ENCODE measurements at regions not wholly inside any gene's neighbourhood (a gene's known extent, or its start where the extent isn't known, plus 50 kb on each side); places are given as distances from the start of the nearest gene placed in this dataset.

DNA sequence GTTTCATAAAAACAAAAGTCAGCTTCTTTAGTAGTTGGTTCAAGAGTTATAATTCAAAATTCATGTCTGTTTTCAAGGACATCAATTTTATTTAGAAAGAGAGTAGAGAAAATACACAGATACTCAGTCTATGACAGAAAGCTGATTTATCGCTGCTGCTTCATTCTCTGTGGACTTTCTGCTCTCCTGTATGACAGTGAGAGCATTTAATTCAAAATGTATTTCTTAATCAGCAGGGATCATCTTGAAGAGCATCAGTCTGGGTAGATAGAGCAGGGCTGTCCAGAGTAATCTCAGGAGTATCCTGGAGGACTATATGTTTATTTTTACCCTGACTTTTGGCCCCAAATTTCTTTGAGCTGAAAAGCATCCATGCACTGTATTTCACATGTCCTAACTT is 1676.7 kb downstream of the REEP3 start:
- intact Hi-C loops (cut with DNase I; ENCODE audit: low total_unique reads), result no loop called here
- H3K9me3 ChIP-seq, result no peaks in the 10 kb centered on the region
- peaks cover 0 to 2% (median 0%) of the 10 kb centered on the region in 4 donors for H3K4me1 ChIP-seq
- DNase-seq, result no peak
- no peak overlapping the region for H3K4me3 ChIP-seq
- no peaks in the 10 kb centered on the region for H3K36me3 ChIP-seq
- TF ChIP-seq, protein P1, sequence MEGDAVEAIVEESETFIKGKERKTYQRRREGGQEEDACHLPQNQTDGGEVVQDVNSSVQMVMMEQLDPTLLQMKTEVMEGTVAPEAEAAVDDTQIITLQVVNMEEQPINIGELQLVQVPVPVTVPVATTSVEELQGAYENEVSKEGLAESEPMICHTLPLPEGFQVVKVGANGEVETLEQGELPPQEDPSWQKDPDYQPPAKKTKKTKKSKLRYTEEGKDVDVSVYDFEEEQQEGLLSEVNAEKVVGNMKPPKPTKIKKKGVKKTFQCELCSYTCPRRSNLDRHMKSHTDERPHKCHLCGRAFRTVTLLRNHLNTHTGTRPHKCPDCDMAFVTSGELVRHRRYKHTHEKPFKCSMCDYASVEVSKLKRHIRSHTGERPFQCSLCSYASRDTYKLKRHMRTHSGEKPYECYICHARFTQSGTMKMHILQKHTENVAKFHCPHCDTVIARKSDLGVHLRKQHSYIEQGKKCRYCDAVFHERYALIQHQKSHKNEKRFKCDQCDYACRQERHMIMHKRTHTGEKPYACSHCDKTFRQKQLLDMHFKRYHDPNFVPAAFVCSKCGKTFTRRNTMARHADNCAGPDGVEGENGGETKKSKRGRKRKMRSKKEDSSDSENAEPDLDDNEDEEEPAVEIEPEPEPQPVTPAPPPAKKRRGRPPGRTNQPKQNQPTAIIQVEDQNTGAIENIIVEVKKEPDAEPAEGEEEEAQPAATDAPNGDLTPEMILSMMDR (IDR thresholded peaks at IDR 0.05), result no peak
- no peak overlapping the region for H3K27ac ChIP-seq
- H3K27me3 ChIP-seq, result no peaks in the 10 kb centered on the region

GRCh38 chr10:65201491-65201890 is 1680.3 kb downstream of the REEP3 start:
- Histone ChIP-seq H3K4me3 (no peak overlapping the region), H3K27ac (no peak overlapping the region), H3K27me3 (no peaks in the 10 kb centered on the region), H3K36me3 (no peaks in the 10 kb centered on the region), H3K4me1 (no peaks in the 10 kb centered on the region), H3K9me3 (no peaks in the 10 kb centered on the region)
- TF ChIP-seq, protein P1 (IDR thresholded peaks at IDR 0.05), result no peak
- no peak for DNase-seq
- intact Hi-C loops (cut with DNase I; ENCODE audit: low total_unique reads), result no loop called here

DNA sequence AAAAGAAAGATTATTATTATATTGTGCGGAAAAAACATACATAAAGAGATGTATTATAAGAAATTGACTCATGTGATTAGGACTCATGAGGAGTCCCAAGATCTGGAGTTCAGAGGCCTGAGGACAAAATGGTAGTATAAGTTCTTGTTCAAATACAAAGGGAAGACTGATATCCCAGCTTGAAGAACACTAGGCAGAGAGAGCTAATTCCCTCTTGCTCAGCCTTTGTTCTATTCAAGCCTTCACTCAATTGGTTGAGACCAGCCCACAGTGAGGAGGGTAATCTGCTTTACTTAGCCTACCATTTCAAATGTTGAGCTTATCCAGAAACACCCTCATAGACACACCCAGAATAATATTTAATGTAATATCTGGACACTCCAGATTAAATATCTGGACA is 1683.8 kb downstream of the REEP3 start:
- no peak for DNase-seq
- TF ChIP-seq, protein P1 (IDR thresholded peaks at IDR 0.05), result no peak
- Histone ChIP-seq H3K27me3 (no peaks in the 10 kb centered on the region), H3K27ac (no peak overlapping the region), H3K9me3 (no peaks in the 10 kb centered on the region), H3K36me3 (no peaks in the 10 kb centered on the region), H3K4me3 (no peak overlapping the region), H3K4me1 (no peaks in the 10 kb centered on the region)
- intact Hi-C loops (cut with DNase I; ENCODE audit: low total_unique reads), result no loop called here

- TF ChIP-seq, protein P1 (IDR thresholded peaks at IDR 0.05), result no peak
- no peaks in the 10 kb centered on the region for H3K27me3 ChIP-seq
- intact Hi-C loops (cut with DNase I; ENCODE audit: low total_unique reads), result no loop called here
- H3K4me3 ChIP-seq, result no peak overlapping the region
- no peak overlapping the region for H3K27ac ChIP-seq
- H3K4me1 ChIP-seq, result no peaks in the 10 kb centered on the region
- H3K9me3 ChIP-seq, result no peaks in the 10 kb centered on the region
- no peak for DNase-seq
- no peaks in the 10 kb centered on the region for H3K36me3 ChIP-seq
Measured at GRCh38 chr10:65213170-65213569, 1692.0 kb downstream of the REEP3 start.

DNA sequence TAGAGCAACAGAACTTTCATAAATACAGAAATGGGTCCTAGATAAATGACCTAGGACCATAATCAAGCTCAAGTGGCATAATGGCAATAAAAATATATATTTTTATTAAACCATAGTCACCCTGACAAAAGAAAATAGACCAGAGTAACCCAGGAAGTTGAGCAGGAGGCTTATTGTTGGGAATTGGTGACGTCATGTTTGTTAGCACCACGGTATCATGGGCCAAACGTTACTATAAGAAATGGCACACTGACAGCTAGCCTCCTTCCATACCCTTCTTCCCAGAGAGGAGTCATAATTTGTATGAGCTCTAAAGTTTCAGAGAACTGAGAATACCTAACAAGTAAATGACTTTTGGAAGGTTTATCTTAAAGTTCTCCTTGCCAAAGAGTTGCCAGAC is 1698.2 kb downstream of the REEP3 start:
- TF ChIP-seq, protein P1 (IDR thresholded peaks at IDR 0.05), result no peak
- Histone ChIP-seq H3K27ac (no peak overlapping the region), H3K4me3 (no peak overlapping the region), H3K36me3 (no peaks in the 10 kb centered on the region), H3K9me3 (no peaks in the 10 kb centered on the region), H3K27me3 (no peaks in the 10 kb centered on the region), H3K4me1 (no peaks in the 10 kb centered on the region)
- intact Hi-C loops (cut with DNase I; ENCODE audit: low total_unique reads), result no loop called here
- no peak for DNase-seq

- TF ChIP-seq, protein P1 (IDR thresholded peaks at IDR 0.05), result no peak
- no peaks in the 10 kb centered on the region for H3K9me3 ChIP-seq
- H3K27me3 ChIP-seq, result no peaks in the 10 kb centered on the region
- H3K36me3 ChIP-seq, result no peaks in the 10 kb centered on the region
- intact Hi-C loops (cut with DNase I; ENCODE audit: low total_unique reads), result no loop called here
- H3K27ac ChIP-seq, result no peak overlapping the region
- H3K4me1 ChIP-seq, result no peaks in the 10 kb centered on the region
- no peak for DNase-seq
- H3K4me3 ChIP-seq, result no peak overlapping the region
Measured at GRCh38 chr10:65231148-65231547, 1694.7 kb upstream of the LRRTM3 start.
